HEK293 (cell line): ENCODE measurements at regions not wholly inside any gene's neighbourhood (a gene's known extent, or its start where the extent isn't known, plus 50 kb on each side); places are given as distances from the start of the nearest gene placed in this dataset.
A peak's percentile ranks its signal among the peaks of the same experiment; 100 is the strongest.

ENCODE experiments used
- RBAK ChIP-seq: fragments of 450-650 bp; formaldehyde crosslinking; IDR thresholded peaks from 2 replicates; pipeline ENCODE4 v1.5.1; 2016; ENCODE audit warnings: missing biosample characterization, missing genetic modification characterization
- SETDB1 ChIP-seq: IDR thresholded peaks from one replicate; pipeline ENCODE4 v1.6.1; 2017; ENCODE audit warnings: mild to moderate bottlenecking, low read length, moderate library complexity, mixed read lengths; ENCODE audit not compliant: insufficient read length
- ZFP69B ChIP-seq: fragments of 450-650 bp; formaldehyde crosslinking; IDR thresholded peaks from 2 replicates; pipeline ENCODE4 v1.5.1; 2016; ENCODE audit warnings: missing biosample characterization, missing genetic modification characterization
- ZNF660 ChIP-seq: fragments of 450-650 bp; IDR thresholded peaks from 2 replicates; pipeline ENCODE4 v1.5.1; 2018; ENCODE audit warnings: missing biosample characterization, mild to moderate bottlenecking, missing genetic modification characterization
- ZNF677 ChIP-seq: fragments of 450-650 bp; IDR thresholded peaks from 2 replicates; pipeline ENCODE4 v1.5.0; 2018; ENCODE audit warnings: missing biosample characterization, mild to moderate bottlenecking, missing genetic modification characterization, moderate library complexity
- TF ChIP-seq, protein P1 (sequence below): fragments of 450-650 bp; formaldehyde crosslinking; IDR thresholded peaks from 2 replicates; pipeline ENCODE4 v1.5.1; 2016; ENCODE audit warnings: missing biosample characterization, missing genetic modification characterization
- TF ChIP-seq, protein P2 (sequence below): sonication (generic); formaldehyde crosslinking; IDR thresholded peaks from 2 replicates; pipeline ENCODE4 v1.8.1; 2022; ENCODE audit warnings: mild to moderate bottlenecking, moderate library complexity, missing genetic modification reagents

DNA sequence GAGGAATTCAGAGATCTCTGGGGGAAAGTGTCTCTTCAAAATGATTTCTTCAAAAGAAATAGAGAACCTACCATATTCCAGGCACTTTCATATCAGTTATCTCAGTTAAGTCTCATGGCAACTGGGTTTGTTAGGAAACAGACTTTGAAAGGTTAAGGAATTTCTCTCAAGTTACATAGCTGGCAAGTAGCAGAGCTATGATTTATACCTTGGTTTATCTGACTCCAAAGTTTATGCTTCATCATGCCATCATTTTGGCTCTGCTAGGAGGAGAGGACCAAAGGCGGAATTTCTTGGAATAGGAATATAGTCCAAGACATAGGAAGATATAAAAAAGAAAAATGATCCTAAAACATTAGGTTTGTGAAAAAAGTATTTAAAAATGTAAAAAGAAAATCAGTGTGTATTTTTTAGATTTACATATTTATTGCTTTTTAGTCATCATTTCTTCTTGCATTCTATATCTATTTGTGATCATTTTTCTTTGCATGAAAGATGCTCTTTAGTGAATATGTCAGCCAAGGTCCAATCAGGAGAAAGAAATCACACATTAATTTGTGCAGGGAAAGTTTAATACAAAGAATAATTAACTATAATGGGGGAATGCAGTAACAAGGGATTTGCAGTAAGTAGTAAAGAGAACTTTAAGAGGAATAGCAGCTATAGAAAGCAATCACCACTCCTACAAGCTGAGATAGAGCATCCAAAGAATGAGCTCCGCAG is 199.1 kb upstream of the ZBED5 start:
- TF ChIP-seq SETDB1 (peak; percentile 93), ZNF677 (tag by site-specific recombination) (no peak), ZNF660 (tag by site-specific recombination) (no peak), RBAK (tag by site-specific recombination) (no peak), ZFP69B (tag by site-specific recombination) (no peak)
- TF ChIP-seq, protein P1, sequence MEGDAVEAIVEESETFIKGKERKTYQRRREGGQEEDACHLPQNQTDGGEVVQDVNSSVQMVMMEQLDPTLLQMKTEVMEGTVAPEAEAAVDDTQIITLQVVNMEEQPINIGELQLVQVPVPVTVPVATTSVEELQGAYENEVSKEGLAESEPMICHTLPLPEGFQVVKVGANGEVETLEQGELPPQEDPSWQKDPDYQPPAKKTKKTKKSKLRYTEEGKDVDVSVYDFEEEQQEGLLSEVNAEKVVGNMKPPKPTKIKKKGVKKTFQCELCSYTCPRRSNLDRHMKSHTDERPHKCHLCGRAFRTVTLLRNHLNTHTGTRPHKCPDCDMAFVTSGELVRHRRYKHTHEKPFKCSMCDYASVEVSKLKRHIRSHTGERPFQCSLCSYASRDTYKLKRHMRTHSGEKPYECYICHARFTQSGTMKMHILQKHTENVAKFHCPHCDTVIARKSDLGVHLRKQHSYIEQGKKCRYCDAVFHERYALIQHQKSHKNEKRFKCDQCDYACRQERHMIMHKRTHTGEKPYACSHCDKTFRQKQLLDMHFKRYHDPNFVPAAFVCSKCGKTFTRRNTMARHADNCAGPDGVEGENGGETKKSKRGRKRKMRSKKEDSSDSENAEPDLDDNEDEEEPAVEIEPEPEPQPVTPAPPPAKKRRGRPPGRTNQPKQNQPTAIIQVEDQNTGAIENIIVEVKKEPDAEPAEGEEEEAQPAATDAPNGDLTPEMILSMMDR (tag by site-specific recombination) = no peak
- TF ChIP-seq, protein P2, sequence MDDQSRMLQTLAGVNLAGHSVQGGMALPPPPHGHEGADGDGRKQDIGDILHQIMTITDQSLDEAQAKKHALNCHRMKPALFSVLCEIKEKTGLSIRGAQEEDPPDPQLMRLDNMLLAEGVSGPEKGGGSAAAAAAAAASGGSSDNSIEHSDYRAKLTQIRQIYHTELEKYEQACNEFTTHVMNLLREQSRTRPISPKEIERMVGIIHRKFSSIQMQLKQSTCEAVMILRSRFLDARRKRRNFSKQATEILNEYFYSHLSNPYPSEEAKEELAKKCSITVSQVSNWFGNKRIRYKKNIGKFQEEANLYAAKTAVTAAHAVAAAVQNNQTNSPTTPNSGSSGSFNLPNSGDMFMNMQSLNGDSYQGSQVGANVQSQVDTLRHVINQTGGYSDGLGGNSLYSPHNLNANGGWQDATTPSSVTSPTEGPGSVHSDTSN (CRISPR knock-in tag) = no peak
